ENCODE measurements at regions not wholly inside any gene's neighbourhood (a gene's known extent, or its start where the extent isn't known, plus 50 kb on each side); places are given as distances from the start of the nearest gene placed in this dataset.

DNA sequence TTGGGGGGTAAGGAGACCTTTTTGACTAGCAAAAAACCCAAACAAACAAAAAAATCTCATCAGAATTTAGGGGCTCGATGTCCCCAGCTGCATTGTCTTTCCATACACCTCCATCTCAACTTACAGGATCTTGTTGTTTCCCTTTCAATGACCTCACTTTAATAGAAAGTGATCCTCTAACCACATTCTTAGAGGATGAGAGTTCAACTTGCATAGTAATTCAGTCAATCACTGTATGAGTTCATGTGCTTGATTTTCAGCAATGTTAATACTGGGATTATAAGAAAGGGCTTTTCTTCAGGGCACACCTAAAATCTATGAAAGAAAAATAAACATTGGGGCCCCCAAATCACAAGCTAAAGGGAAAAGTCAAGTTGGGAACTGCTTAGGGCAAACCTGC, 1512.0 kb downstream of the SLITRK1 start:
- Histone ChIP-seq H3K36me3 (no peaks in the 10 kb centered on the region), H3K4me3 (no peak overlapping the region), H3K27me3 (no peaks in the 10 kb centered on the region), H3K27ac (no peak overlapping the region), H3K4me1 (no peaks in the 10 kb centered on the region), H3K9me3 (no peaks in the 10 kb centered on the region)
- DNase-seq = no peak
- no peak for ATAC-seq
- intact Hi-C loops (cut with DNase I) = no loop called here
- no peak for TF ChIP-seq CTCF (IDR thresholded peaks at IDR 0.05)

GRCh38 chr13:82364525-82364924, 1517.7 kb downstream of the SLITRK1 start:
- DNase-seq (no peak), ATAC-seq (no peak)
- Histone ChIP-seq H3K9me3 (no peaks in the 10 kb centered on the region), H3K4me1 (no peaks in the 10 kb centered on the region), H3K27me3 (no peaks in the 10 kb centered on the region), H3K4me3 (no peak overlapping the region), H3K36me3 (no peaks in the 10 kb centered on the region), H3K27ac (no peak overlapping the region)
- intact Hi-C loops (cut with DNase I) = no loop called here
- no peak for TF ChIP-seq CTCF (IDR thresholded peaks at IDR 0.05)

DNA sequence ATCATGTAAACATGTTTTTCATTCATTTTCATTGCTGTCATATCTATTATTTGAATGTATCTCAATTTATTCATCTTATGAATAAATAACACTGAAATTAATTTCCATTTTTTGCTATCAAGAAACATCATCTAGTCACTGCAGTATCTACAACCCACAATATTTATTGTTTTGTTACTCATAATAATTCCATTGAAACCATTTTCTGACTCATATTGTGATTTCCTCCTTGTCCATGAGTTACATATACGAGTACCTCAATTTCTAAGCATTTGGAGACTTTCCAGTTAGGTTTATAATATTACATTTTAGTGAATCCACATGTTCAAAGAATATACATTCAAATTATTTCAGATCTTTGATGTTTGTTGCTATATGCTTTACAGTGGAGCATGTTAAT, 1524.0 kb downstream of the SLITRK1 start:
- intact Hi-C loops (cut with DNase I) = no loop called here
- TF ChIP-seq CTCF (IDR thresholded peaks at IDR 0.05) = no peak
- Histone ChIP-seq H3K36me3 (no peaks in the 10 kb centered on the region), H3K4me3 (no peak overlapping the region), H3K27ac (no peak overlapping the region), H3K4me1 (no peaks in the 10 kb centered on the region), H3K9me3 (no peaks in the 10 kb centered on the region), H3K27me3 (no peaks in the 10 kb centered on the region)
- no peak for ATAC-seq
- no peak for DNase-seq

- Histone ChIP-seq H3K4me3 (no peak overlapping the region), H3K36me3 (no peaks in the 10 kb centered on the region), H3K27me3 (no peaks in the 10 kb centered on the region), H3K9me3 (no peaks in the 10 kb centered on the region), H3K4me1 (no peaks in the 10 kb centered on the region), H3K27ac (no peak overlapping the region)
- intact Hi-C loops (cut with DNase I) = no loop called here
- ATAC-seq (no peak), DNase-seq (no peak)
- no peak for TF ChIP-seq CTCF (IDR thresholded peaks at IDR 0.05)
These were observed 1525.4 kb downstream of the SLITRK1 start for GRCh38 chr13:82356667-82357410.

DNA sequence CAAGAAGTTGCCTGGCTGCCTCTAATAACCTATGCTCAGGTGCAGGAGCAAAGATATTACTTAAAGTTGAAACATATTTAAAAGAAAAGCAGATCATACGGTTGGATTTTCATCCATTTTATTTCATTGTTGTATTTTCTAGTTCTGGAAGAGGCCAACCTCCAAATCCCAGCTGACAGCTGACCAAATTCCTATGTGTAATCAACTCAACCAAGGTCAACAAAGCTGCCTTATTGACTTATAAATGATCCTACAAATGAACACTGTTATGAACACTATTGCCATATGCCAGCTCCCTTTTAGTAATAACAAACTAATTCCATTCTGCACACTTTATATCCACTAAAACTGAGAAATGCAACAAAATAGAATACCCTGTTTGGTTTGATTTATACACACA, 1537.4 kb downstream of the SLITRK1 start:
- no peak for TF ChIP-seq CTCF (IDR thresholded peaks at IDR 0.05)
- DNase-seq = no peak

DNA sequence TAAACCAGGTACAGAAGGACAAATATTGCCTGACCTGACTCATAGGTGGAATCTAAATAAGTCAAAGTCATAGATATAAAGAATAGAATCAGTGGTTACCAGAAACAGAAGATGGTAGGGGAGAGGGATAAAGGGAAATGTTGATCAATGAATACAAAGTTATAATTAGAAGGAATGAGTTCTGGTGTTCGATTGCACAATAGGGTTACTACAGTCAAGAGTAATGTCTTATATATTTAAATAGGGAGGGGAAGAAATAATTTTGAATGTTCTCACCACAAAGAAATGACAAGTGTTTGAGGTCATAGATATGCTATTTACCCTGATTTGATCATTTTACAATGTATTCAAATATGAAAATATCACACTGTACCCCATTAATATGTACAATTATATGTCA, 1541.2 kb downstream of the SLITRK1 start:
- ATAC-seq = no peak
- no peak for TF ChIP-seq CTCF (IDR thresholded peaks at IDR 0.05)
- intact Hi-C loops (cut with DNase I) = no loop called here
- Histone ChIP-seq H3K27ac (no peak overlapping the region), H3K36me3 (no peaks in the 10 kb centered on the region), H3K4me3 (no peak overlapping the region), H3K4me1 (no peaks in the 10 kb centered on the region), H3K9me3 (no peaks in the 10 kb centered on the region), H3K27me3 (no peaks in the 10 kb centered on the region)
- no peak for DNase-seq

More for the DNA sequence above, 1537.4 kb downstream of the SLITRK1 start:
- no peaks in the 10 kb centered on the region for H3K4me1 ChIP-seq
- ATAC-seq = no peak
- intact Hi-C loops (cut with DNase I) = no loop called here
- no peaks in the 10 kb centered on the region for H3K36me3 ChIP-seq
- H3K4me3 ChIP-seq = no peak overlapping the region
- no peaks in the 10 kb centered on the region for H3K9me3 ChIP-seq
- no peak overlapping the region for H3K27ac ChIP-seq
- H3K27me3 ChIP-seq = no peaks in the 10 kb centered on the region
